NCI-H510A treated with DMSO at 0.1 percent for 48 hours (cell line): ENCODE measurements at regions not wholly inside any gene's neighbourhood (a gene's known extent, or its start where the extent isn't known, plus 50 kb on each side); places are given as distances from the start of the nearest gene placed in this dataset.
"Not testable (repeated sequence)": the region's sequence is repeated elsewhere in the genome, so short reads cannot be mapped to it uniquely, and the experiment has no call there.

ENCODE experiments used
- DNase-seq: peaks from one replicate; lab custom pipeline; 2025; lab: John Stamatoyannopoulos, UW

GRCh38 chr13:68806125-68806524, 1301.5 kb upstream of the ATXN8OS start:
- DNase-seq: no peak

DNA sequence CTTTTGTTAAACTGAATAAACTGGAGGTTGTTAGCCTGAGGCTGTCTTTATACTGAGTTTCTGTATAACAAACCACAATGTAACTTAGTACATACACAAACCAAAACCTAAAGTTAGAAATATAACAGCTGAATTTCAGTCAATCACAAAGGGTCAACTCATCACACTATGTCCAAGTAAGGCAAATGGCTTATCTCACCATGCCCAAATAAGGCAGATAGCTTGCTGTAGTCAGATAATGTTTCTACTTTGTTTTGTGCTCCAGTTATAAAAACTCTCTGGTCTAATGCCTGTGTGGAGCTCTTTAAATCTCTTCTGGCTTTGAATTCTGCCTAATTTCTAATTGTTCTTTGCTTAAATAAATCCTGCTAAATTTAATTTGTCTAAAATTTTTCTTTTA, 1323.4 kb upstream of the ATXN8OS start:
- no peak for DNase-seq

GRCh38 chr13:68759617-68760016, 1348.0 kb upstream of the ATXN8OS start:
- no peak for DNase-seq

- no peak for DNase-seq
Observed at GRCh38 chr13:68749796-68750195, 1357.8 kb upstream of the ATXN8OS start.

GRCh38 chr13:68748038-68748437, 1359.6 kb upstream of the ATXN8OS start:
- no peak for DNase-seq

DNA sequence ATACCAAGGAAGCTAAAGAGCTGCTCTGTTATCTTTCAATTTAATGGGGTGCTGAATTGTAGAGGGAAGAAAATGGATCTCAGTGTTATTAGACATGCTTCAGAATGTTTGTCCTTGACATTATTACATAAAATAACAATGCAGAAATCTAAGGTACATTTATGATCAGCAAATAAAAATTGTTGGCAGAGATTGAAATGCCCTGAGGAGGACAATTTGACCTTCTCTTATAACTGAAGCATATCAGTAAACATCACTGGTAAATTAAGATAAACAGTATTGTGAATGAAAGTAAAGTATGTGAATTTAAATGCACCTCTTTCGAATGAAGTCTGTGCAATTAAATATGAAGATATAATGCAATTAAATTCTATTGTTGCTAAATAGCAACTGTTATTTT, 1362.1 kb upstream of the ATXN8OS start:
- no peak for DNase-seq

- no peak for DNase-seq
Observed at GRCh38 chr13:68736961-68737360, 1370.7 kb upstream of the ATXN8OS start.

DNA sequence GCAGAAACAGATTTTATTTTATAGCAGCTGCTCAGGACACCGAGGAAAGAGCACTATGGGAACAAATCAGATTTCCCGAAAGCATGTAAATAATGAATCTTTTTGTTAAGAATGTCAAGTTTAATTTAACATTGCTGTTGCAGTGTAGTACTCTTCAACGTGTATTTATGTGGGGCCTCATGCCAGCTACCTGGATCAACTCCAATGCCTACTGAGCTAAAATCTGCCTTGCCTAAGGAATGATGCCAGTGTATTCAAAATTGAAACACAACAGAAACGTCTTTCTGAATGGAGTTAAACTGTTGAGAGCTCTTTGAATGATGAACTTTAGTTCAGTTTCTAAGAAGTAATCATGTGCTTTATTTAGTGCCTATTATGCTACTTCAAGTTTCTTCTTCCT, 1379.8 kb upstream of the ATXN8OS start:
- no peak for DNase-seq

GRCh38 chr13:68727165-68727564, 1380.5 kb upstream of the ATXN8OS start:
- DNase-seq: no peak

GRCh38 chr13:68719815-68720214, 1387.8 kb upstream of the ATXN8OS start:
- DNase-seq: no peak

DNA sequence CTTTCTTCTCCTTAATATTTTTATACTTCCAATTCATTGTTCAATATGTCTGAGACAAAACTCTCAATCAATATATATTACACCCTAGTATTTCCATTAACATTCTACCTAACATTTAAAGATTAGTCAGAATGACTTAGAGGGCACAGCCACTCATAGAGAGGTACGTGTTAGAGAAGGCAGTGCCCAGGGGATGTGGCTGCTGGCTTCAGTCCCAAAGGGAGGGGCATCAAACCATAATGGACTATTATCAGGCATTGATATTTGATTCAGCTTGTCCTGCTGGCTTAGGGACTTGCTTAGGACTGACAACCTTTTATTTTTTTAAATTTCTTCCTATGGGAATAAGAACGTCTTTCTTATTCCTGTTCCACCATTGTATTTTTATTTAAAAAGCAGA, 1392.0 kb upstream of the ATXN8OS start:
- DNase-seq: no peak

DNA sequence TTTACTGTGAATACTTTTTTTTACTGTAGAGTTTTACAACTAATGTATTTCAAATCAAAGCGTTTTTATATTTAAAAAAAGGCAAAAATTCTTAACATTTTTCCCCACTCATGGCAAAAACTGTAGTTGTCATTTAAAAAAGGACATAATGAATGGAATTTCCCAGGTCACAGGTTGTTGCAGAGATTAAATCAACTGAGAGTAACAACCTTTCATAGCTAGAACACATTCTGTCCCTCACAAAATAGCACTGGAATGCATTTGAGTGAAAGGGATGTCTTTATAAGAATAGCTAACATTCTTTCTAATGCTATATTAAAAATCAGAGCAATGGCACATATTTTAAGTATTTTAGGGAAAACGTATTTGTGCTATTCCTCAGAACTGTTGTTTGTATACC, 1393.3 kb upstream of the ATXN8OS start:
- no peak for DNase-seq

- no peak for DNase-seq
Observed at GRCh38 chr13:68713394-68713793, 1394.2 kb upstream of the ATXN8OS start.

- no peak for DNase-seq
Observed at GRCh38 chr13:68708336-68708908, 1399.2 kb upstream of the ATXN8OS start.

DNA sequence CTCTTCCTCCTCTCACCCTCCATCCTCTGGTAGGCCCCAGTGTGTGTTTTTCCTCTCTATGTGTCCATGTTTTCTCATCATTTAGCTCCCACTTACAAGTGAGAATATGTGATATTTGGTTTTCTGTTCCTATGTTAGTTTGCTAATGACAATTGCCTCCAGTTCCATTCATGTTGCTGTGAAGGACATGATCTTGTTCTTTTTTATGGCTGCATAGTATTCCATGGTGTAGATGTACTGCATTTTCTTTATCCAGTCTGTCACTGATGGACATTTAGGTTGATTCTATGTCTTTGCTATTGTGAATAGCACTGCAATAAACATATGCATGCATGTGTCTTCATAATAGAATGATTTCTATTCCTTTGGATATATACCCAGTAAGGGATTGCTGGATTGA, 1401.6 kb upstream of the ATXN8OS start:
- not testable (repeated sequence) for DNase-seq

DNA sequence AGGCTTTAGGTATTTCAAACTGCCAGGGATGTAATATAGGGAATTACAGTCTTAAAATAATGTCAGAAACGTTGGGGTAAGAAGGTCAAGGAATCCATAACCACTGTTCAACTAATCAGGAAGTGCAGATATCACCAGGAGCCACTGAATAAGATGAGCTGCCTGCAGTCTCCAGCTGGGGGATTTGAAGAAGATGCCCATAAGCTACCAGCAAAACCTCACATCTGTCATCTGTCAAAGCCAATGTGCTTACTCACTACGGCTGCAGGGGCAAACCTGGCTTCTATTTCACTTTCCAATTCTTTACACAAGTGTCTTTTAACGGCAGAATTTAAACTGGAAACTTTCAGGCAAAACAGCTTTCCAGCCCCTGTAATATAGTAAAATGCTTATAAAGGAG, 1410.1 kb upstream of the ATXN8OS start:
- DNase-seq: no peak

- DNase-seq: no peak
Observed at GRCh38 chr13:68696907-68697306, 1410.7 kb upstream of the ATXN8OS start.

GRCh38 chr13:68692049-68692448, 1415.6 kb upstream of the ATXN8OS start:
- no peak for DNase-seq

- no peak for DNase-seq
Observed at GRCh38 chr13:68690567-68690966, 1417.1 kb upstream of the ATXN8OS start.

GRCh38 chr13:68676513-68677115, 1431.0 kb upstream of the ATXN8OS start:
- no peak for DNase-seq

GRCh38 chr13:68675209-68675608, 1432.4 kb upstream of the ATXN8OS start:
- no peak for DNase-seq

- DNase-seq: no peak
Observed at GRCh38 chr13:68667863-68668262, 1437.7 kb upstream of the PCDH9 start.

DNA sequence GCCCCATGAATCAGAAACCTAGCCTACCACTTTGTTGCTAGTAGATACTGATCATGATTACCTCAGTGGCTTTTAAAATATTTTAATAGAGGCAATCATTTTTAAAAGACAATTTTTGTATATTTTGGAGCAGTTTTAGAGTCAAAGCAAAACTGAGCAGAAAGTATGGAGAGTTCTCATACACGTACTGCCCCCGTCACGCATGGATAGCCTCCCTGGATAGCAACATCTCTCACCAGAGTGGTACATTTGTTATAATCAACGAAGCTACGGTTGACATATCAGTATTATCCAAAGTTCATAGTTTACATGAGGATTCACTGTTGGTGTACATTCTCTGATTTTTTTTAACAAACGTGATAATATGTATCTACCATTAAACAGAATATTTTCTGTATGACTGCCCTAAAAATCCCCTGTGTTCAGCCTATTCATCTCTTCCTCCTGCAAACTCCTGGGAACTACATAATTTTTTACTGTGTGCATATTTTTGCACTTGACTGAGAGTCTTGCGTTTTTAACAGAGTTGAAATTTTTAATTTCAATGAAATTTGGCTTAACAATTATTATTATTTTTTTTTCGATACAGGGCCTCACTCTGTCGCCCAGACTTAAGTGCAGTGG, 1436.8 kb upstream of the PCDH9 start:
- no peak for DNase-seq

- no peak for DNase-seq
Observed at GRCh38 chr13:68645814-68646213, 1415.7 kb upstream of the PCDH9 start.
